ENCODE measurements at regions not wholly inside any gene's neighbourhood (a gene's known extent, or its start where the extent isn't known, plus 50 kb on each side); places are given as distances from the start of the nearest gene placed in this dataset.

DNA sequence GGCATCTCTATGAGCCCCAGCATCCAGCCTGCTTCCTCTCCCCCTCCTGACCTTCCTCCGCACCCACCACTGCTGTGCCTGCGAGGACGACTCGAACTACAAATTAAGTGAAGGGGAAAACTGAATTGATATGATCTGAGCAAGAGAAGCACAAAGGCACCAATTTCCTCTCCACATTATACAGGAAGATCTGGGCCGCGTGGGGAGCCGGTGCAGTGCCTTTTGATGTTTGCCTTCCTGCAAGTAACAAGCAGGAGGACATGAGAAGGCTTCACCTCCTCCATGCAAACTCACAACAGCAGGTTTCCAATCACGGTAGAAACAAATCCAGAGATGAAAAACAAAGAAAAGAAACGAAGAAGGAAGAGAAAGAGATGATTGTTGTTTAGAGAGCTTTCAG, 57.8 kb upstream of the MMP2 start:
- in situ Hi-C loops (cut with HindIII; ENCODE audit: low sequenced_read_pairs): no loop called here
- no peak for DNase-seq (ENCODE audit: low spot score)

DNA sequence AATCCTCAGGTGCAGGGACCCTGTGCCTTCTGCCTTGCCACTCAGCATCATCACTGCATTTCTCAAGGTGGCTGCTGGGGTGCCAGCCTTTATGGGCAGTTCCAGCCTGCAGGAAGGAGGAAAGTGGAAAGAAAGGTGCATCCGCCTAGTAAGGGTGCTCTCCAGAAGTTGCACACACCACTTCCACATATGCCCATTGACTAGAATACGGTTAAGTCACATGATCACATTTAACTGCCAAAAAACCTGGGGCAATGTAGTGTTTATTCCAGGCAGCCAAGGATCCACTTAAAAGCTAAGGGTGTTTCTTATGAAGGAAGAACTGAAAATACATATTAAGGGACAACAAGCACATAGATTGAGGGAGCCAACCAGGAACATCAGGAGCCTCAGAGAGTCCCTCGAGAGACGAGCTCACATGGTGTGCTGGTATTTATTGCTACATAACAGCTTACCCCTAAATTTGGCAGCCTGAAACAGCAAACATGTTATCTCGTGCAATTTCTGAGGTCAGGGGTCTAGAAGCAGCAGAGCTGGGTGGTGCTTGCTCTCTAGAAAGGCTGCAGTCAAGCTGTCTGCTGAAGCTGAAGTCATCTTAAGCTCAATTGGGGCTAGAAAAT, 52.0 kb upstream of the MMP2 start:
- DNase-seq (ENCODE audit: low spot score): no peak
- in situ Hi-C loops (cut with HindIII; ENCODE audit: low sequenced_read_pairs): no loop called here
